ENCODE measurements at regions not wholly inside any gene's neighbourhood (a gene's known extent, or its start where the extent isn't known, plus 50 kb on each side); places are given as distances from the start of the nearest gene placed in this dataset.

GRCh38 chr14:71308671-71309070 lies 401.4 kb downstream of the PCNX1 start:
- no peak for TF ChIP-seq EP300 (conservative IDR thresholded peaks at IDR 0.05; ENCODE audit: poor library complexity, severe bottlenecking)
- TF ChIP-seq RAD21 (conservative IDR thresholded peaks at IDR 0.05), result no peak
- no peak for TF ChIP-seq POLR2AphosphoS5 (IDR thresholded peaks at IDR 0.05)
